ENCODE measurements at regions not wholly inside any gene's neighbourhood (a gene's known extent, or its start where the extent isn't known, plus 50 kb on each side); places are given as distances from the start of the nearest gene placed in this dataset.

DNA sequence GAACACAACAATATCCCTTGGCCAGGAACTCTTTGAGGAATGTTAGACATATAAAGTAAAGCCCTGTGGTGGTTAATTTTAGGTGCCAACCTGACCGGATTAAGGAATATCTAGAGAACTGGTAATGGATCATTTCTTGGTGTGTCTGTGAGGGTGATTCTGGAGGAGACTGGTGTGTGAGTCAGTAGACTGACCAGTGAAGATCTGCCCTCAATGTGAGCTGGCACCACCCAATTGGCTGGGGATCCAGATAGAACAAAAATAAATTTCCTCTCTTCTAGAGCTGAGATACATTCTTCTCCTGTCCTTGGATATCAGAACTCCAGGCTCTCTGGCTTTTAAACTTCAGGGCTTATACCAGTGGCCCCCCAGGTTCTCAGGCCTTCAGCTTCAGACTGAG lies 56.2 kb upstream of the TNPO1 start:
- no peaks in the 10 kb centered on the region for H3K79me2 ChIP-seq (ENCODE audit: insufficient read depth, low read length)
- H2AK5ac ChIP-seq (ENCODE audit: insufficient read length, low read length) = no peak overlapping the region
- H3K4ac ChIP-seq (ENCODE audit: low read depth, low read length) = no peak overlapping the region
- no peak overlapping the region for H2BK20ac ChIP-seq (ENCODE audit: low read depth, low read length, poor library complexity, severe bottlenecking)
- no peak overlapping the region for H2BK15ac ChIP-seq (ENCODE audit: low read depth, low read length)
- H3K27me3 Mint-ChIP-seq (ENCODE audit: low read depth) = no peaks in the 10 kb centered on the region
- no peak overlapping the region for H4K91ac ChIP-seq (ENCODE audit: insufficient read length, low read depth, low read length)
- no peak overlapping the region for H3K14ac ChIP-seq (ENCODE audit: insufficient read depth, low read length)
- no peak overlapping the region for H3K56ac ChIP-seq (ENCODE audit: insufficient read length, low read depth, low read length)
- TF ChIP-seq, protein P1, sequence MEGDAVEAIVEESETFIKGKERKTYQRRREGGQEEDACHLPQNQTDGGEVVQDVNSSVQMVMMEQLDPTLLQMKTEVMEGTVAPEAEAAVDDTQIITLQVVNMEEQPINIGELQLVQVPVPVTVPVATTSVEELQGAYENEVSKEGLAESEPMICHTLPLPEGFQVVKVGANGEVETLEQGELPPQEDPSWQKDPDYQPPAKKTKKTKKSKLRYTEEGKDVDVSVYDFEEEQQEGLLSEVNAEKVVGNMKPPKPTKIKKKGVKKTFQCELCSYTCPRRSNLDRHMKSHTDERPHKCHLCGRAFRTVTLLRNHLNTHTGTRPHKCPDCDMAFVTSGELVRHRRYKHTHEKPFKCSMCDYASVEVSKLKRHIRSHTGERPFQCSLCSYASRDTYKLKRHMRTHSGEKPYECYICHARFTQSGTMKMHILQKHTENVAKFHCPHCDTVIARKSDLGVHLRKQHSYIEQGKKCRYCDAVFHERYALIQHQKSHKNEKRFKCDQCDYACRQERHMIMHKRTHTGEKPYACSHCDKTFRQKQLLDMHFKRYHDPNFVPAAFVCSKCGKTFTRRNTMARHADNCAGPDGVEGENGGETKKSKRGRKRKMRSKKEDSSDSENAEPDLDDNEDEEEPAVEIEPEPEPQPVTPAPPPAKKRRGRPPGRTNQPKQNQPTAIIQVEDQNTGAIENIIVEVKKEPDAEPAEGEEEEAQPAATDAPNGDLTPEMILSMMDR (conservative IDR thresholded peaks at IDR 0.05) = no peak
- no peak overlapping the region for H3T11ph ChIP-seq (ENCODE audit: low read length)
- no peak overlapping the region for H3K18ac ChIP-seq (ENCODE audit: insufficient read length, low read depth, low read length)
- H3K4me2 ChIP-seq (ENCODE audit: insufficient read depth, insufficient read length, low read length) = no peak overlapping the region
- H4K8ac ChIP-seq (replicated peaks; ENCODE audit: insufficient read length, low read depth, low read length) = no peak overlapping the region
- H3K27ac Mint-ChIP-seq = no peak overlapping the region
- no peak overlapping the region for H2BK120ac ChIP-seq (ENCODE audit: low read depth, low read length, poor library complexity, severe bottlenecking)
- WGBS (ENCODE audit: extremely low coverage, insufficient read length, low lambda C conversion rate) = no CpG with 5 or more reads among the region's 1 CpG
- no peak overlapping the region for H2BK5ac ChIP-seq (ENCODE audit: insufficient read length, low read length)
- H4K5ac ChIP-seq (ENCODE audit: insufficient read length, low read depth, low read length) = no peak overlapping the region
- no peaks in the 10 kb centered on the region for H3K9me3 Mint-ChIP-seq
- no peaks in the 10 kb centered on the region for H3K27me3 ChIP-seq (ENCODE audit: insufficient read depth, low read length)
- H3K36me3 Mint-ChIP-seq (ENCODE audit: insufficient read depth in 1 of 3, low read depth in 3 of 3) = no peaks in the 10 kb centered on the region
- H4K20me1 ChIP-seq (ENCODE audit: control insufficient read depth, insufficient read depth, insufficient read length) = no peaks in the 10 kb centered on the region
- no peak overlapping the region for H3K9ac ChIP-seq (ENCODE audit: extremely low read depth, insufficient read length, low read length)
- H2AFZ ChIP-seq (ENCODE audit: low read length) = no peak overlapping the region
- DNase-seq = no peak
- H3K23me2 ChIP-seq (ENCODE audit: insufficient read length, low read depth, low read length, poor library complexity, severe bottlenecking) = no peaks in the 10 kb centered on the region
- no peaks in the 10 kb centered on the region for H3K79me1 ChIP-seq (ENCODE audit: insufficient read depth, low read depth, low read length, poor library complexity, severe bottlenecking)
- no peak overlapping the region for H2BK12ac ChIP-seq (ENCODE audit: insufficient read length, low read depth, low read length)
- no peak overlapping the region for H3K27ac ChIP-seq (ENCODE audit: insufficient read length, low read depth, low read length)
- no peaks in the 10 kb centered on the region for H3K4me1 ChIP-seq (ENCODE audit: insufficient read depth, low read length)
- no peaks in the 10 kb centered on the region for H3K9me3 ChIP-seq (ENCODE audit: control insufficient read depth, low read depth, low read length)
- H3K23ac ChIP-seq (ENCODE audit: insufficient read length, low read depth, low read length) = no peak overlapping the region
- no peaks in the 10 kb centered on the region for H3K4me1 Mint-ChIP-seq
- H3K4me3 Mint-ChIP-seq = no peak overlapping the region

Measured in H9 (cell line).